HUDEP-2 (cell line): ENCODE measurements at regions not wholly inside any gene's neighbourhood (a gene's known extent, or its start where the extent isn't known, plus 50 kb on each side); places are given as distances from the start of the nearest gene placed in this dataset.

Source experiments
- DNase-seq, 76 experiments: peaks; one replicate each; lab custom pipeline; 2025; ENCODE audit not compliant: unreplicated experiment in 76 of 76; lab: John Stamatoyannopoulos, UW

GRCh38 chr18:53677480-53677879, 547.0 kb downstream of the MBD2 start:
- no peak for DNase-seq

- DNase-seq: no peak
Measured at GRCh38 chr18:53665701-53666100, 558.8 kb downstream of the MBD2 start.

- no peak for DNase-seq
Measured at GRCh38 chr18:53664575-53664974, 559.9 kb downstream of the MBD2 start.

GRCh38 chr18:53660306-53660705, 564.2 kb downstream of the MBD2 start:
- no peak for DNase-seq

- no peak for DNase-seq
Measured at GRCh38 chr18:53657257-53657656, 567.2 kb downstream of the MBD2 start.

GRCh38 chr18:53649621-53650020, 574.8 kb downstream of the MBD2 start:
- DNase-seq: no peak

GRCh38 chr18:53644799-53645471, 579.5 kb downstream of the MBD2 start:
- no peak for DNase-seq

- no peak for DNase-seq
Measured at GRCh38 chr18:53639687-53640086, 584.8 kb downstream of the MBD2 start.

- no peak for DNase-seq
Measured at GRCh38 chr18:53629337-53629736, 595.1 kb downstream of the MBD2 start.

- DNase-seq: no peak
Measured at GRCh38 chr18:53625997-53626599, 598.4 kb downstream of the MBD2 start.

GRCh38 chr18:53610957-53611356, 613.5 kb downstream of the MBD2 start:
- DNase-seq: no peak

- no peak for DNase-seq
Measured at GRCh38 chr18:53606792-53607191, 617.7 kb downstream of the MBD2 start.

- no peak for DNase-seq
Measured at GRCh38 chr18:53605198-53605597, 619.3 kb downstream of the MBD2 start.

GRCh38 chr18:53603276-53603675, 621.2 kb downstream of the MBD2 start:
- DNase-seq: no peak

GRCh38 chr18:53601344-53601743, 623.1 kb downstream of the MBD2 start:
- DNase-seq: no peak

GRCh38 chr18:53586923-53587322, 637.5 kb downstream of the MBD2 start:
- no peak for DNase-seq
